ENCODE measurements at regions not wholly inside any gene's neighbourhood (a gene's known extent, or its start where the extent isn't known, plus 50 kb on each side); places are given as distances from the start of the nearest gene placed in this dataset.

- no peak for DNase-seq (ENCODE audit: low read depth in 3 of 3)
Observed at GRCh38 chr17:6940186-6940649, 55.6 kb upstream of the ALOX12 start.

GRCh38 chr17:6941989-6942388, 53.9 kb upstream of the ALOX12 start:
- no peak for DNase-seq (ENCODE audit: low read depth in 3 of 3)

DNA sequence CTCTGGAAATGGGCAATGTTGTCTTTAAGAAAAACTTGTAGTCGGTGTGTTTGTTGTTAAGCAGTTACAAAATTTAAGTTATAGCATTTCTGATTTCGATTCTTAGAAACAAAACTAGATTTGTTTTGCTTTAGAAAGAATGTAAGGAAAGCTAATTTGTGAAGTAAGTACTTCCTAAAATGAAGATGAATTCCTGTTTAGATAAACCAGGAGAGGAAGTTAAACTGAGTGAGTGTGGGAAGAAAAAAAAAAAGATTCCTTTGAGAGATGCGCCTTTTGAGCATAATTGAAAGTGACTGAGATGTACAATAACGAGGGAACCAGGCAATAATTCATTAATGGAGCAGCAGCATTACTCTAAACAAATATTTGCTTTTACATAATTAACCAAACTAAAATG, 52.4 kb upstream of the ALOX12 start:
- no peak for DNase-seq (ENCODE audit: low read depth in 3 of 3)
